ENCODE measurements at regions not wholly inside any gene's neighbourhood (a gene's known extent, or its start where the extent isn't known, plus 50 kb on each side); places are given as distances from the start of the nearest gene placed in this dataset.

DNA sequence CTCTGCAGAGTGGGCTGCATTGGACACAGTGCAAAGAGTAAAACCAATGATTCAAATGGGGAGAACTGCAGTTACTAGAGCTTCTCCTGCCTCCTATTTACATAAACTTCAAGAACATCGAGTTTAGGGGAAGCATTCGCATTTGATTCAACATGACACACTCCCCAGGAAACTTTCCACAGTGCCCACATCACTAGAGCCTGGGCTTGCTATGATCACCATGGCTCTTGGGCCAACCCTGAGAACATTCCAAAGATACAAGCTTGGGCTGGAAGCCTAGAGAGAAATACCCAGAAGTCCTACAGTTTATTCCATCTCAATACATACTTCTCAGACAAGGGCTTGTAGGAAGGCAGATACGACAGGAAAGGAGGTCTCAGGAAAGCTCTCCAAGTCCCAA, 337.9 kb downstream of the CD83 start:
- DNase-seq (ENCODE audit: low read depth), result no peak
- TF ChIP-seq, protein P1, sequence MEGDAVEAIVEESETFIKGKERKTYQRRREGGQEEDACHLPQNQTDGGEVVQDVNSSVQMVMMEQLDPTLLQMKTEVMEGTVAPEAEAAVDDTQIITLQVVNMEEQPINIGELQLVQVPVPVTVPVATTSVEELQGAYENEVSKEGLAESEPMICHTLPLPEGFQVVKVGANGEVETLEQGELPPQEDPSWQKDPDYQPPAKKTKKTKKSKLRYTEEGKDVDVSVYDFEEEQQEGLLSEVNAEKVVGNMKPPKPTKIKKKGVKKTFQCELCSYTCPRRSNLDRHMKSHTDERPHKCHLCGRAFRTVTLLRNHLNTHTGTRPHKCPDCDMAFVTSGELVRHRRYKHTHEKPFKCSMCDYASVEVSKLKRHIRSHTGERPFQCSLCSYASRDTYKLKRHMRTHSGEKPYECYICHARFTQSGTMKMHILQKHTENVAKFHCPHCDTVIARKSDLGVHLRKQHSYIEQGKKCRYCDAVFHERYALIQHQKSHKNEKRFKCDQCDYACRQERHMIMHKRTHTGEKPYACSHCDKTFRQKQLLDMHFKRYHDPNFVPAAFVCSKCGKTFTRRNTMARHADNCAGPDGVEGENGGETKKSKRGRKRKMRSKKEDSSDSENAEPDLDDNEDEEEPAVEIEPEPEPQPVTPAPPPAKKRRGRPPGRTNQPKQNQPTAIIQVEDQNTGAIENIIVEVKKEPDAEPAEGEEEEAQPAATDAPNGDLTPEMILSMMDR (IDR thresholded peaks at IDR 0.05; ENCODE audit: control insufficient read depth, insufficient read depth, low read depth, low read length, missing control alignments), result no peak

DNA sequence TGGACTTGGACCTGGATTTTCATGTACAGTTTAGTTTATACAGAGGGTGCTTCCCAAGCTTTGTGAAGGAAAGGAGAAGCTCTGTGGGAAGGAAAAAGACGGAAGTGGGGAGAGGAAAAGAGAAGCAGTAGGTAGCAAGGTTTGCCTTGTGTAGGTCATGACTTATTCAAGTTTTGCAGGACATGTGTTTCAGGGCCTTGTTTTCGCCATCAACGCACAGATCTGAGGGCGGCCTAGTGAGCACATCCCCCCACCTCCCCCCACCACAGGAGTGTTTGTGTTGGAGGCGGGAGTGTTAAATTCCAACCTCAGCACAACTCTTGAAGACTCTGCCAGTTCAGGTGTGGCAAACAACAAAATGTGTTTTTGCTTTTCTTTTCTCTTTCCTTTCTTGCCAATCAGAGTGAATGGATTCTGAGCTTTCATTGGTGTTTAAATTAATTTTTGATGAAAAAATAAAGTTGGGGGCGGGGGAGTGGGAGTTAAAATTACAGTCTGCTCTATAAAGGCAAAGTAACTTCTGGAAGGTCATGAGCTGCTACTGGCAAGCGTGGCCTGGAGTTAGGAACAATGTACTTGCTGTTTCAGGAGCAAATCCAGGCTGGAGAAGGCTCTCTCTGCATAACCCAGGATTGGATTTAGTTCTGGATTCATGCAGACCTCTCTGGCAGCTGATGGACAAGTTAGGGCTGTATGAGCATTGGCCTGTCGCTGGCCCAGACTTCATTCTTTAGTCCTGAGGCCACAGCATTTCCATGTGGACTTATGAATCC, 338.5 kb downstream of the CD83 start:
- TF ChIP-seq, protein P1 (IDR thresholded peaks at IDR 0.05; ENCODE audit: control insufficient read depth, insufficient read depth, low read depth, low read length, missing control alignments), result no peak
- no peak overlapping the region for H3K4me3 ChIP-seq (ENCODE audit: control insufficient read depth, low read depth, low read length)
- no peak for DNase-seq (ENCODE audit: low read depth)

More for the DNA sequence above, 337.9 kb downstream of the CD83 start:
- H3K4me3 ChIP-seq (ENCODE audit: control insufficient read depth, low read depth, low read length), result no peak overlapping the region

DNA sequence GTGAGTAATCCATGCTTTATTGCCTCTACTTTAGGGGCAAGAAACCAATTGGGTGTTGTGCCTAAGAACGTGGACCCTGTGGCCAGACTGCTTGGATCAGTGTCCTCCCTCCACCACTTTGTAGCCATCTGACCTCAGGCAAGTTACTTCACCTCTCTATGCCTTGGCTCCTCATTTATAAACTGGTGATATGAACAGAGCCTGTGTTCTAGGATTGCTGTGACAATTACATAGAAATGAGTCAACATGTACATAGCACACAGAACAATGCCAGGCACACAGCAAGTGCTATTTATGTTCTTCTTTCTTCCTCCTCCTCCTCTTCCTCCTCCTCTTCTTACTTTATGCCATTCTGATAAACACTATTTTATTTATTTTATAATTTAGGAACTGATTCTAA, 339.4 kb downstream of the CD83 start:
- TF ChIP-seq, protein P1 (IDR thresholded peaks at IDR 0.05; ENCODE audit: control insufficient read depth, insufficient read depth, low read depth, low read length, missing control alignments), result no peak
- no peak overlapping the region for H3K4me3 ChIP-seq (ENCODE audit: control insufficient read depth, low read depth, low read length)
- no peak for DNase-seq (ENCODE audit: low read depth)

DNA sequence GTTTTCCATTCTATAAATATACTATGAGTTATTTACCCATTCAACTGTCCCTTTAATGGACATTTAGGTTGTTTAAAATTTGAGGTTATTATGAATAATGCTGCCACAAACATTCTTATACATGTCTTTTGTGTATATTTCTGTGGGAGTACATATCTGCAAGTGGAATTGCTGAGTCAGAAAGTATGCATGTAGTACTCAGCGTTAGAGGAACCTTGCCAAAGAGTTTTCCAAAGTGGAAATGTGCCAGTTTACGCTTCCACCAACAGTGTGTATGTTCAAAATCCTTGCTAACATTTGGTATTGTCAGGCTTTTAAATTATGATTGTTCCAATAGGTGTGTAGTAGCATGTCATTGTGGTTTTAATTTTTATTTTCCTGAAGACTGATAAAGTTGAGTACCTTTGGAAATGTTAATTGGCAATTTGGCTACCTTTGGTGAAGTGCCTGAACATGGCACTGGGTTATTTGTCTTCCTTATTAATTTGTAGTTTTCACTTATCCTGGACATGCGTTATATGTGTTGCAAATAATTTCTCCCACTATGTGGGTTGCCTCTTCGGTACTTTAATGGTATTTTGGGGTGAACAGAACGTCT, 341.2 kb downstream of the CD83 start:
- H3K4me3 ChIP-seq (ENCODE audit: control insufficient read depth, low read depth, low read length), result no peak overlapping the region
- TF ChIP-seq, protein P1 (IDR thresholded peaks at IDR 0.05; ENCODE audit: control insufficient read depth, insufficient read depth, low read depth, low read length, missing control alignments), result no peak
- DNase-seq (ENCODE audit: low read depth), result peak; percentile 33

DNA sequence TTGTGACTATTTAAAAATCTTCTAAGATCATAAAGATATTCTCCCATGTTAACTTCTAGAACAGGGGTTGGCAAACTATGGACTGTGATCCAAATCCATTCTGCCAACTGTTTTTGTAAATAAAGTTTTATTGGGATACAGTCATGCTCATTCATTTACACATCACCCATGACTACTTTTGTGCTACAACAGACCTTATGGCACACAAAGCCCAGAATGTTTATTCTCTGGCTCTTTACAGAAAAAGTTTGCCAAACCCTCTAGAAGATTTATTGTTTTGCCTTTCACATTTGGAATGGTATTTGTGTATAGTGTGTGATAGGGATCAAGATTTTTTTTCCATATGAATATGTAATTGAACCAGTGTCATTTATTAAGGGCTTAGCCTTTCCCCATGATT, 341.7 kb downstream of the CD83 start:
- no peak for DNase-seq (ENCODE audit: low read depth)
- TF ChIP-seq, protein P1 (IDR thresholded peaks at IDR 0.05; ENCODE audit: control insufficient read depth, insufficient read depth, low read depth, low read length, missing control alignments), result no peak

DNA sequence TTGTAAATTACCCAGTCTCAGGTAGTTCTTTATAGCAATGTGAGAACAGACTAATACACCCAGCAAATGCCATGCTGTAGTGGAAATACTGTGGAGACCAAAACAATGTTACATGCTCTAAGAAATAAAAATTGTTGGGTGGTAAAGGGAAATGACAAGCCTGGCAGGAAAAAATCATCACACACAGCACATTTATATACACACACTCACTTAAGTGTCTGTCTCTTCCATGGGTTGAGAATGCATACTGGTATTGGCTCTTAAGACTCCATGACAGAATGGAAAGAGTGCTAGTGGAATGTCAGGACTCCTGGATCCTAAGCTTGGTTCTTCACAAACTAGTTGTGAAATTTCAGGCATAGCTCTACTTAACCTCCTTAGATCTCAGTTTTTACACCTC, 343.0 kb downstream of the CD83 start:
- TF ChIP-seq, protein P1 (IDR thresholded peaks at IDR 0.05; ENCODE audit: control insufficient read depth, insufficient read depth, low read depth, low read length, missing control alignments), result no peak
- no peak for DNase-seq (ENCODE audit: low read depth)
- no peak overlapping the region for H3K4me3 ChIP-seq (ENCODE audit: control insufficient read depth, low read depth, low read length)

More for the DNA sequence above, 341.7 kb downstream of the CD83 start:
- H3K4me3 ChIP-seq (ENCODE audit: control insufficient read depth, low read depth, low read length), result no peak overlapping the region
